Non-pigmented ciliary epithelial cell (primary cell): ENCODE measurements at regions not wholly inside any gene's neighbourhood (a gene's known extent, or its start where the extent isn't known, plus 50 kb on each side); places are given as distances from the start of the nearest gene placed in this dataset.
A peak's percentile ranks its signal among the peaks of the same experiment; 100 is the strongest.
"Not testable (repeated sequence)": the region's sequence is repeated elsewhere in the genome, so short reads cannot be mapped to it uniquely, and the experiment has no call there.

ENCODE experiments used
- DNase-seq: peaks from one replicate; pipeline ENCODE4 v3.0.0-alpha.2; 2010; ENCODE audit warnings: low read depth

- DNase-seq, result no peak
Observed at GRCh38 chr1:148315071-148315811, 163.2 kb upstream of the NBPF11 start.

DNA sequence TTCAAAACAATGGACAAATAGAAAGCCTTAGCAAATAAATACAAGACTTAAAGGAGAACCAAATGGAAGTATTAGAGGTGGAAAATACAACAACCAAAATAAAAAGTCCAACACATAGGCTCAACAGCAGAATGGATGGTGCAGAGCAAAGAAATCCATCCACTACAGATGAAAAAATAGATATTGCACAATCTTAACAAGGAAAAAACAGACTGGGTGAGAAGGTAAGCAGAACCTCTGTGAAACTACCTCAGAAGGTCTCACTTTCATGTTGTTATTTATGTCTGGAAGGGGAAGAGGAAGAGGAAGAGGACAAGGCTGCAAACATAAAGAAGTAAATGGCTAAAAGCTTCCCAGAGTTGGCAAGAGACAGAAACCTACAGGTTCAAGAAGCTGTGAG is 158.7 kb upstream of the NBPF11 start:
- DNase-seq, result no peak

DNA sequence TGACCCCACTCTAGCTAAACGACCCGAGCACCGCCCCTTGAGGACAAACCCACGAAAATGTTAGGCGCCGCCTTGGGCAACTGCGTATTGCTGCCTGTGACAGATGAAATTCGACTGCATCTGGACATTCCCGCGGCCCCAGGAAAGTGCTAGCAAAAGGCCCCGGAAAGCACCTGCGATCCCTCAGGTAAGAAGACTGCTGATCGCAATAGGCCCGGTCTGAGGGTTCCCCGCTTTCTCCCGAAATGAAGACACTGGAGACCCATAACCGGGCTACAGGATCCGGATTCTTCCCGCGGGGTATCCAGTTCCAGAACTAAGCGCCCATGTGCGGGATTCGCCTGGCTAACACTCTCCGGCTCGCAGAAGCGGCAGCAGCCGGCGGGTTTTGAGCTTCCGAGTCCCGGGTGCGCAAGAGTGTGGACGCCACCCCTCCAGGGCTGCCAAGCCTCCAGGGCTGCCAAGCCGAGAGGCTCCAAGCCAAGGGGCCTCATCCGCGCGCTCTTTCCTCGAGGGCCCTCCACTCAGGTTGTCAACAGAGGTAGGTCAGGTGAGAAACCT is 157.9 kb upstream of the NBPF11 start:
- DNase-seq, result no peak

DNA sequence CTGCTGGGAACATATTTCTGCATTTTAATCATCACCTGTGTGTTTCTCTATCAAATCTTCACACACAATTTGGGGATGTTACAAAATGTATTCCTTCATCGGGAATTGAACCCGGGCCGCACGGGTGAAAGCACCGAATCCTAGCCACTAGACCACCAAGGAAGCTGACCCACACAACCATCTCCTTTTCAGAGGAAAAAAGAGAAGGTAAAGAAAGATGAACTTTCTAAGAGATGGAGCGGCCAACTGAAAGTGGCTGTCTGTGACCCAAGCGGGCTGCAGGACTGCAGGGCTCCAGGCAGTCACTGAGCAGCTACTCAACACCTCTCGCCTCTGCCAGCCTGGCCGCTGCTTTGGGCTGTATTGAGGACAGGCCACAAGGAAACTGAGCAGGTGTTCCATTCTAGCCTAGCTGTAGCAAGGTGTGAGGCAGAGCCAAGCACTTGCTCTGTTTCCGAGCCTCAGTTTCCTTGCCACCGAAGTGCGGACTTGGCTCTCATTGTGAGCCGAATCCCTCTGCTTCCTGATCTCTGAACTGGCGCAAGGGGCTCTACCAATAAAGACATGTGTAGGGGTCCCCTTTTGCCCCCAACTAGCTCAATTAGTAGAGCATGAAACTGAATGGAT is 156.9 kb upstream of the NBPF11 start:
- peak; percentile 17 for DNase-seq

- no peak for DNase-seq
Observed at GRCh38 chr1:148307583-148308185, 155.6 kb upstream of the NBPF11 start.

DNA sequence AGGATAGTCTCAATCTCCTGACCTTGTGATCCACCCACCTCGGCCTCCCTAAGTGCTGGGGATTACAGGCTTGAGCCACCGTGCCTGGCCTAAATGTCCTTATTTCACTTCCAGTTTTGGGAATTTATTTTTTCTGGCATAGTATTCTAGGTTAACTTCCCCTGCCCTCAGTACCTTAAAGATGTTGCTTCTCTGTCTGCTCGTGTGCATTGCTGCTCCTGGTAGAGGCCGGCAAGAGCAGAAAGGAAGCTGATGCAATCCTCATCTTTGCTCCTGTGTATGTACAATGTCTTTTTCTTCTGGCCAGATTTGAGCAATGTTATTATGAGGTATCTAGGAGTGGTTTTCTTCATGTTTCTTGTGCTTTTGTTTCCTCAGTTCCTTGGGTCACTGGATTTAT is 152.9 kb upstream of the NBPF11 start:
- not testable (repeated sequence) for DNase-seq

- DNase-seq, result not testable (repeated sequence)
Observed at GRCh38 chr1:148302586-148303364, 150.7 kb upstream of the NBPF11 start.

DNA sequence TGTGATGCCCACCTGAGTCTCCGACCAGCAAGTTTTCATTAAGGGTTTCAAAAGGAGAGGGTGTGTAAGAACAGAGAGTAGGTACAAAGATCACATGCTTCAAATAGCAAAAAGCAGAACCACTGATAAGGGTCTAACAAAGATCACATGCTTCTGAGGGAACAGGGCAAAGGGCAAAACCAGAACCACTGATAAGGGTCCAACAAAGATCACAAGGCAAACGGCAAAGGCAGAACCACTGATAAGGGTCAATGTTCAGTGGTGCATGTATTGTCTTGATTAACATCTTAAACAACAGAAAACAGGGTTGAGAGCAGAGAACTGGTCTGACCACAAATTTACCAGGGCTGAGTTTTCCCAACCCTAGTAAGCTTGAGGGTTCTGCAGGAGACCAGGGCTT is 145.8 kb upstream of the NBPF11 start:
- not testable (repeated sequence) for DNase-seq

DNA sequence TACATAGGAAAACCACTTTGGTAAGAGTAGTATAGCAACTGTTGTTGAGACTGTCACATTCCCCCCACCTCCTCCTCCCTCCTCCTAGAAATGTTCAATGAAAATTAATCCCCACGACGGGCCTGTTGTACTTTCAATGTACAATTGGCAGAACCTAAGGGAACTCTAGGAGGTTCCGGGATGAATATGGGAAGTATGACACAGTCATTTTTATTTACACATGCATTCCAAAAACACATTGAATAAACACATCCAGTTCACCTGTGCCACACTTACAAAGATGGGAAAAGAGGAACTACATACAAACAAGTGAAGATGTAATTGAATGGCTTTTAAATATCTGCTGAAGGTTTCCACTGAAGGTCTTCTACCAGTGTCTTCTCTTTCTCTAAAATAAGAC is 144.4 kb upstream of the NBPF11 start:
- DNase-seq, result no peak

DNA sequence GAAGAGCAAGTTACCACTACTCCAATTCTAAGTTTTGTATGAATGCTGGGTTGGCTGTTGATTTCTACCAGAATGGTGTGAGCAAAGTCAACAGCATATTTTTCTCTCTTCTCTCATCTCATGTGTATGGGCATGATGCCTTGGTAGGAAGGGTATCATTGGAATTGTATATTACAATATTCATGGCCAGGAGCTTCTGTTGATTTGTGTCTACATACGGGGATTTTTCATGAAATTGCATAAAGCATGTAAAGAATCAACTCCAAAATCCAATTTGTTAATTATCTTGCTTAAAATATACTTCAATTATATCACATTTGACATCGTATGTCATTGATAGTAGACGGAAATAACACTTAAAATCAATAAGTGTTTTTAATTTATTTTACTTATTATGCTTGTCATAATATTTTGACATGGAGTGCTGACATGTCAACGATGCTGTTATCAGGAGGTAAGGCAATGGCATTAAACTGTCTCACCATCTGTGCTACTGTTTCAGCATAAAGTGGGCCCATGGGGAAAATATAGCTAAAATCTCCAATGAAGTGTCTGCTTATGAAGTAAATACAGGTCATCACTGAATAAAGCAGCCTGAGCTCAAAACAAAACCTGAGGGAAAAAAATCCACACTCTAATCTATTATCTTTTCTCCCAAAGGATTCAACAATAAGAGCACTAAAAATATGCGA is 142.2 kb upstream of the NBPF11 start:
- no peak for DNase-seq

DNA sequence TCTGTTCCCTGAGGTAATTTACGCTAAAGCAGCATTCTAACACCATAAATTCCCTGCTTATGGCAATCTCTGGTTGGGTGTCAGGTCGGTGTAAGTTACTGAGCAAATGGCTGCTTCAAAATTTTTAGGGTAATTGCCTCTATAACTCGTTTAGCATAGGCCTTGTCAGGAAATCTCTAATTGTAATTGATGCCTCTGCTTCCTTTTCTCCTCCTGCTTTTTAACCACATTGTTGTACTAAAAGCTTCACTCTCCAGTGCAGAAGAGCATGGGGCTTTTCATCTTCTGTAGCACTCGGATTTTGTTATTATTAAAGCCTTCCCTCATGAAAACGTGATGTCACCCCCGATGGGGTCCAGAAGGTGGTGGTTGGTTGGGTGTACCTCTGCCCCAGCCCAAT is 141.6 kb upstream of the NBPF11 start:
- no peak for DNase-seq

DNA sequence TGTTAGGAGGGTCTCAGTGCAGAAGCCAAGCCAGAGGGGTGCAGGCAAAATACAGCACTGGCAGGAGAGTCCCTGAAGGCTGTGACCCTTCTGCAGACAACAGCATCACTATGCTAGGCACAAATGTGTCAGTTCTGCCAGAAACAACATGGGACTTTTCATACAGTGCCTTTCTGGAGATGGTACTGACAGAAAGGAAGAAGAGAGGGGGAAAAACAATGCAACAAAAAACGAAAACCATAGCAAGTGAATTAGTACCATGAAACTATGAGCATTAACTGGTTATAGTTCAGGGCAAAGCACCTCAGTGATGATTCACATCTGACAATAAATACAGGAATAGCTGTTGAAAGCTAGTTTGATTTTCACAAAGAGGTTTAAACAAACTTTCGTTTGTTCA is 140.8 kb upstream of the NBPF11 start:
- DNase-seq, result no peak

DNA sequence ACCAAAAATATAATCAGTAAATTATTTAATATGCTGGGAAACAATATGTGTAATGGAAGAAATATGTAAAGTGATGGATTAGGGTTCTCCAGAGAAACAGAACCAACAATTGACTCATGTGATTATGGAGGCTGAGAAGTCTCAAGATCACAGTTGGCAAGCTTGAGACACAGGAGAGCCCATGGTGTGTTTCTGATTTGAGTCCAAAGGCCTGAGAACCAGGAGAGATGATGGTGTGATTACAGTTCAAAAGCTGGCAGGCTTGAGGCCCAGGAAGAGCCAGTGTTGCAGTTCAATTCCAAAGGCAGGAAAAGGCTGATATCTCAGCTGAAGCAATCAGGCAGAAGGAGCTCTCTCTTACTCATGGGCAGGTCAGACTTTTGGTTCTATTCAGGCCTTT is 138.8 kb upstream of the NBPF11 start:
- no peak for DNase-seq

DNA sequence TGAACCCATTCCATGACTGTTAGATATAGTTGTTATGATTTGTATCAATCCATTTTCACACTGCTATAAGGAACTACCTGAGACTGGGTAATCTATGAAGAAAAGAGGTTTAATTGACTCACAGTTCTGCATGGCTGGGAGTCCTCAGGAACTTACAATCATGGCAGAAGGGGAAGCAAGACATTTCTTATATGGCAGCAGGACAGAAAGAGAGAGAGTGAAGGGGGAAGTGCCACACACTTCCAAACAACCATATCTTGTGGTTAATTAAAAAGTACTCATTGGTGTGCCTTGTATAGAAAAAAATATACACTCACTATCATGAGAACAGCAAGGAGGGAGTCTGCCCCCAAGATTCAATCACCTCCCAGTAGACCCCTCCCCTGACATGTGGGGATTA is 137.6 kb upstream of the NBPF11 start:
- DNase-seq, result no peak

GRCh38 chr1:148285946-148286345 is 133.9 kb upstream of the NBPF11 start:
- DNase-seq, result not testable (repeated sequence)

DNA sequence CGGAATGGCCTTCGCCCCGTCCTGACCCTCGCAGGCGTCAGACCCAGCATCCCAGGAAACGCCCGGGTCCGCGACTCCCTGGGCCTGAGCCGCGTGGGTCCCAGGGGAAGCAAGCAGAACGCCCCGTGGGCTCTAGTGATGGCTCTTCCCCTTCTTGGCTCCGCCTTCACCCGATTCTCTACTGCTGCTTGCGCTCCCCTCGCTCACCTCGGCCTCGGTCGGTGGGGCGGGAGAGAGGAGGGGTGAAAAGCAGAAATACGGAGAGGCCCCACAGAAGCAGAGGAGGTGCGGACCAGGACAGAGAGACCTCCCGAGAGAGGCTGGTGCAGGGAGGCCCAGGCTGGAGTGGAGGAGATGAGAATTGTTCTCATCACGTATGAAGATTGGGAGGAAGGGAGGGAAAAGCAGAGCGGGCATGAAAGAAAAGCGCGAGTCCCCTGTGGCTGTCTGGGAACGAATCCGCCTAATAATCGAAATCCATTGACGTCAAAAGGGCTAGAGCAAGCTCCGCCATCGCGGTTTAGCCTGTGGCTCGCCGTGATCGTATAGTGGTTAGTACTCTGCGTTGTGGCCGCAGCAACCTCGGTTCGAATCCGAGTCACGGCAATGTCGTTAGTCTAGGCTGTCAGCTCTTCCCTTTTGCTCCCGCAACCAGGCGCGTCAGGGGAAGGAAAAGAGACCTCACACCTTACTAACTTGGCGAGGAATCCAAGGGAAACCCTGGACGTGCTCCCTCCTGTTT is 128.9 kb upstream of the NBPF11 start:
- not testable (repeated sequence) for DNase-seq

- not testable (repeated sequence) for DNase-seq
Observed at GRCh38 chr1:148279002-148279542, 127.0 kb upstream of the NBPF11 start.

GRCh38 chr1:148277865-148278279 is 125.8 kb upstream of the NBPF11 start:
- DNase-seq, result not testable (repeated sequence)

GRCh38 chr1:148267066-148267465 is 115.0 kb upstream of the NBPF11 start:
- DNase-seq, result not testable (repeated sequence)
